ENCODE measurements at regions not wholly inside any gene's neighbourhood (a gene's known extent, or its start where the extent isn't known, plus 50 kb on each side); places are given as distances from the start of the nearest gene placed in this dataset.
"Not testable (repeated sequence)": the region's sequence is repeated elsewhere in the genome, so short reads cannot be mapped to it uniquely, and the experiment has no call there.

GRCh38 chr1:196071447-196071846, 536.8 kb downstream of the KCNT2 start:
- Mint-ChIP-seq H3K27me3 (no peaks in the 10 kb centered on the region), H3K4me3 (no peak overlapping the region), H3K36me3 (no peaks in the 10 kb centered on the region), H3K27ac (no peak overlapping the region), H3K9me3 (peaks cover 0 to 11% (median 0%) of the 10 kb centered on the region in 9 donors), H3K4me1 (no peaks in the 10 kb centered on the region)
- POLR2A ChIA-PET: no interaction called here
- ATAC-seq (no peak), DNase-seq (no peak)

- no peak for ATAC-seq
- Mint-ChIP-seq H3K27me3 (no peaks in the 10 kb centered on the region), H3K4me1 (no peaks in the 10 kb centered on the region), H3K9me3 (peaks cover 0 to 11% (median 0%) of the 10 kb centered on the region in 9 donors), H3K4me3 (no peak overlapping the region), H3K36me3 (no peaks in the 10 kb centered on the region), H3K27ac (no peak overlapping the region)
- POLR2A ChIA-PET: no interaction called here
- no peak for DNase-seq
Observed at GRCh38 chr1:196070940-196071339, 537.3 kb downstream of the KCNT2 start.

GRCh38 chr1:196063952-196064351, 544.3 kb downstream of the KCNT2 start:
- peak overlapping the region in 1 of 10 donors; percentile 75 for H3K27ac Mint-ChIP-seq
- H3K9me3 Mint-ChIP-seq: peaks cover 0 to 11% (median 3%) of the 10 kb centered on the region in 9 donors
- no peaks in the 10 kb centered on the region for H3K4me1 Mint-ChIP-seq
- DNase-seq: no peak
- H3K4me3 Mint-ChIP-seq: no peak overlapping the region
- no peaks in the 10 kb centered on the region for H3K36me3 Mint-ChIP-seq
- no peaks in the 10 kb centered on the region for H3K27me3 Mint-ChIP-seq
- ATAC-seq: no peak
- POLR2A ChIA-PET: no interaction called here

GRCh38 chr1:196063294-196063693, 544.9 kb downstream of the KCNT2 start:
- H3K4me3 Mint-ChIP-seq: no peak overlapping the region
- no peak for ATAC-seq
- H3K9me3 Mint-ChIP-seq: peaks cover 0 to 11% (median 3%) of the 10 kb centered on the region in 9 donors
- no peaks in the 10 kb centered on the region for H3K27me3 Mint-ChIP-seq
- no peak overlapping the region for H3K27ac Mint-ChIP-seq
- POLR2A ChIA-PET: no interaction called here
- H3K36me3 Mint-ChIP-seq: no peaks in the 10 kb centered on the region
- no peak for DNase-seq
- no peaks in the 10 kb centered on the region for H3K4me1 Mint-ChIP-seq

- Mint-ChIP-seq H3K36me3 (no peaks in the 10 kb centered on the region), H3K27me3 (no peaks in the 10 kb centered on the region), H3K9me3 (peaks cover 0 to 4% (median 2%) of the 10 kb centered on the region in 9 donors), H3K4me3 (no peak overlapping the region), H3K4me1 (no peaks in the 10 kb centered on the region), H3K27ac (no peak overlapping the region)
- DNase-seq (no peak), ATAC-seq (no peak)
- POLR2A ChIA-PET: no interaction called here
Observed at GRCh38 chr1:196060539-196060938, 547.7 kb downstream of the KCNT2 start.

GRCh38 chr1:196059210-196059609, 549.0 kb downstream of the KCNT2 start:
- Mint-ChIP-seq H3K27ac (no peak overlapping the region), H3K36me3 (no peaks in the 10 kb centered on the region), H3K9me3 (peaks cover 0 to 4% (median 2%) of the 10 kb centered on the region in 9 donors), H3K4me3 (no peak overlapping the region), H3K27me3 (no peaks in the 10 kb centered on the region), H3K4me1 (no peaks in the 10 kb centered on the region)
- no peak for DNase-seq
- no peak for ATAC-seq
- POLR2A ChIA-PET: no interaction called here

- ATAC-seq (no peak), DNase-seq (no peak)
- Mint-ChIP-seq H3K27me3 (no peaks in the 10 kb centered on the region), H3K27ac (no peak overlapping the region), H3K36me3 (no peaks in the 10 kb centered on the region), H3K4me1 (no peaks in the 10 kb centered on the region), H3K4me3 (no peak overlapping the region), H3K9me3 (peaks cover 0 to 5% (median 2%) of the 10 kb centered on the region in 9 donors)
- POLR2A ChIA-PET: no interaction called here
Observed at GRCh38 chr1:196056966-196057365, 551.3 kb downstream of the KCNT2 start.

GRCh38 chr1:196049407-196049806, 558.8 kb downstream of the KCNT2 start:
- Mint-ChIP-seq H3K4me1 (no peaks in the 10 kb centered on the region), H3K9me3 (peaks cover 0 to 5% (median 0%) of the 10 kb centered on the region in 9 donors), H3K27me3 (no peaks in the 10 kb centered on the region), H3K27ac (no peak overlapping the region), H3K4me3 (no peak overlapping the region), H3K36me3 (no peaks in the 10 kb centered on the region)
- ATAC-seq: no peak
- DNase-seq: no peak
- POLR2A ChIA-PET: no interaction called here

GRCh38 chr1:196043268-196043667, 565.0 kb downstream of the KCNT2 start:
- H3K36me3 Mint-ChIP-seq: peaks cover 0 to 5% (median 2%) of the 10 kb centered on the region in 3 donors
- DNase-seq: no peak
- H3K9me3 Mint-ChIP-seq: peaks cover 10 to 21% (median 14%) of the 10 kb centered on the region in 9 donors
- POLR2A ChIA-PET: no interaction called here
- H3K4me3 Mint-ChIP-seq: no peak overlapping the region
- no peaks in the 10 kb centered on the region for H3K4me1 Mint-ChIP-seq
- no peak for ATAC-seq
- no peaks in the 10 kb centered on the region for H3K27me3 Mint-ChIP-seq
- H3K27ac Mint-ChIP-seq: no peak overlapping the region

- H3K36me3 Mint-ChIP-seq: peaks cover 0 to 5% (median 2%) of the 10 kb centered on the region in 3 donors
- no peak for DNase-seq
- POLR2A ChIA-PET: no interaction called here
- H3K9me3 Mint-ChIP-seq: peaks cover 0 to 17% (median 11%) of the 10 kb centered on the region in 9 donors
- H3K27me3 Mint-ChIP-seq: no peaks in the 10 kb centered on the region
- no peak overlapping the region for H3K27ac Mint-ChIP-seq
- no peak for ATAC-seq
- H3K4me1 Mint-ChIP-seq: no peaks in the 10 kb centered on the region
- H3K4me3 Mint-ChIP-seq: no peak overlapping the region
Observed at GRCh38 chr1:196034080-196034706, 574.0 kb downstream of the KCNT2 start.

GRCh38 chr1:196031387-196031786, 576.9 kb downstream of the KCNT2 start:
- H3K36me3 Mint-ChIP-seq, H3K4me1 Mint-ChIP-seq, DNase-seq, H3K27ac Mint-ChIP-seq, ATAC-seq, H3K4me3 Mint-ChIP-seq, H3K27me3 Mint-ChIP-seq, POLR2A ChIA-PET: not testable (repeated sequence)
- peaks cover 0 to 10% (median 0%) of the 10 kb centered on the region in 9 donors for H3K9me3 Mint-ChIP-seq

- DNase-seq (no peak), ATAC-seq (no peak)
- POLR2A ChIA-PET: no interaction called here
- H3K4me3 Mint-ChIP-seq: no peak overlapping the region
- no peaks in the 10 kb centered on the region for H3K27me3 Mint-ChIP-seq
- no peaks in the 10 kb centered on the region for H3K36me3 Mint-ChIP-seq
- no peak overlapping the region for H3K27ac Mint-ChIP-seq
- peaks cover 0 to 10% (median 0%) of the 10 kb centered on the region in 9 donors for H3K9me3 Mint-ChIP-seq
- H3K4me1 Mint-ChIP-seq: no peaks in the 10 kb centered on the region
Observed at GRCh38 chr1:196030455-196030854, 577.8 kb downstream of the KCNT2 start.

- POLR2A ChIA-PET: no interaction called here
- Mint-ChIP-seq H3K27ac (no peak overlapping the region), H3K27me3 (no peaks in the 10 kb centered on the region), H3K9me3 (peaks cover 0 to 12% (median 0%) of the 10 kb centered on the region in 9 donors), H3K36me3 (no peaks in the 10 kb centered on the region), H3K4me3 (no peak overlapping the region), H3K4me1 (no peaks in the 10 kb centered on the region)
- ATAC-seq (no peak), DNase-seq (no peak)
Observed at GRCh38 chr1:196029410-196029809, 578.8 kb downstream of the KCNT2 start.

GRCh38 chr1:196027127-196027526, 581.1 kb downstream of the KCNT2 start:
- no peaks in the 10 kb centered on the region for H3K27me3 Mint-ChIP-seq
- H3K4me3 Mint-ChIP-seq: no peak overlapping the region
- H3K4me1 Mint-ChIP-seq: no peaks in the 10 kb centered on the region
- peaks cover 0 to 23% (median 0%) of the 10 kb centered on the region in 9 donors for H3K9me3 Mint-ChIP-seq
- DNase-seq (no peak), ATAC-seq (no peak)
- H3K36me3 Mint-ChIP-seq: no peaks in the 10 kb centered on the region
- POLR2A ChIA-PET: no interaction called here
- H3K27ac Mint-ChIP-seq: no peak overlapping the region

All from naive thymus-derived CD8-positive, alpha-beta T cell (primary cell).